GM13977 (cell line): ENCODE measurements at regions not wholly inside any gene's neighbourhood (a gene's known extent, or its start where the extent isn't known, plus 50 kb on each side); places are given as distances from the start of the nearest gene placed in this dataset.
"Not testable (repeated sequence)": the region's sequence is repeated elsewhere in the genome, so short reads cannot be mapped to it uniquely, and the experiment has no call there.

Experiments
- DNase-seq: peaks from one replicate; pipeline ENCODE4 v3.0.0; 2012; ENCODE audit warnings: low spot score
- CTCF ChIP-seq: IDR thresholded peaks from 2 replicates; pipeline ENCODE4 v1.5.1; 2012; ENCODE audit warnings: mild to moderate bottlenecking, control low read depth; ENCODE audit not compliant: insufficient read depth; ENCODE audit errors: extremely low read depth, missing control alignments
- in situ Hi-C: fragments of 300-500 bp; cut with MboI; formaldehyde crosslinking; loops from one replicate; pipeline ENCODE4 v1.12.0; 2022; ENCODE audit warnings: low sequenced_read_pairs, low pct_unique_long_range_greater_than_20kb, mixed read lengths, inconsistent platforms; ENCODE audit not compliant: unreplicated experiment

GRCh38 chr4:138629669-138630068, 385.9 kb upstream of the NOCT start:
- in situ Hi-C loops = no loop called here
- no peak for TF ChIP-seq CTCF
- DNase-seq = no peak

GRCh38 chr4:138627096-138627495, 384.9 kb upstream of the SLC7A11 start:
- in situ Hi-C loops = no loop called here
- DNase-seq = no peak
- no peak for TF ChIP-seq CTCF

GRCh38 chr4:138622362-138622761, 380.2 kb upstream of the SLC7A11 start:
- in situ Hi-C loops, DNase-seq: not testable (repeated sequence)

DNA sequence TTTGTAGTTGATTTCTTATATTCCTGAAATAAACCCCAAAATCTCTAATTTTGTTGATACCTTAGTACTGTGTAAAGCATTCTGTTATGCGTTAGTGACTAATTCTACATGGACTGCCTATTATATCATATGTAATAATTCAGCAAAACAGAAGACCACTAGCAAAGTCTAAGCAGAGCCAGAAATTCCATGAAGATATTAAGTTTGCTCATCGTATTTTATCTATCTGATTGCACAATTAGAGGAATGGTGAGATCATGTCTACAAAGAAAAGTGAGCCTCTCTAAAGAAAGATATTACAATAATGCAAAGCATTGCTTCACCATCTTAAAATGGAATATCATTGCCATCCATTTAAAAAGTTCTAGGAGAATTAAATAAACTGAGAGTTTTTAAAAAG, 374.6 kb upstream of the SLC7A11 start:
- TF ChIP-seq CTCF = no peak
- in situ Hi-C loops = no loop called here
- DNase-seq = no peak

- no peak for TF ChIP-seq CTCF
- in situ Hi-C loops = no loop called here
- no peak for DNase-seq
These were observed 372.4 kb upstream of the SLC7A11 start for GRCh38 chr4:138614398-138615142.

DNA sequence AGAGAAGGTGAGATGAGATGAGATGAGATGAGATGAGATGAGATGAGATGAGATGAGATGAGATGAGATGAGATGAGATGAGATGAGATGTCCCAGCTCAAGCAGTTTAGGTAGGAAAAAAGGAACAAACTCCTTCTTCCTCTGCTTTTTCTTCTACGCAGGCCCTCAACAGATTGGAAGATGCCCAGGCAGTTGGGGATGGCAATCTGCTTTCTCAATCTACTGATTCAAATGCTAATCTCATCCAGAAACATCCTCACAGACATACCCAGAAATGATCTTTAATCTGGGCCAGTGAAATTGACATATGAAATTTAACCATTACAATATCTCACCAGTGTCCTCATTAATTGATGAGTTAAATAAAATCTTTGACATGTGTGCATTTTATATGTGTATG, 370.3 kb upstream of the SLC7A11 start:
- no peak for DNase-seq
- in situ Hi-C loops = no loop called here
- no peak for TF ChIP-seq CTCF

- no peak for DNase-seq
- in situ Hi-C loops = no loop called here
- no peak for TF ChIP-seq CTCF
These were observed 369.6 kb upstream of the SLC7A11 start for GRCh38 chr4:138611721-138612120.
